WTC11 (cell line): ENCODE measurements at regions not wholly inside any gene's neighbourhood (a gene's known extent, or its start where the extent isn't known, plus 50 kb on each side); places are given as distances from the start of the nearest gene placed in this dataset.

ENCODE experiments used
- ATAC-seq: fragments of 200-7000 bp; cut with Tn5 transposase; 2 replicates; pipeline ENCODE4 v1.10.0; 2021; ENCODE audit warnings: mild to moderate bottlenecking, moderate library complexity
- CTCF ChIA-PET: fragments of 300-600 bp; sonication (Branson Sonifier 250); formaldehyde crosslinking; loops from one replicate; lab custom pipeline; 2021; ENCODE audit warnings: antibody characterized with exemption; lab: Charles Lee
- POLR2A ChIA-PET: fragments of 350-600 bp; sonication (Branson Sonifier 250); formaldehyde crosslinking; loops from one replicate; lab custom pipeline; 2021; ENCODE audit warnings: antibody characterized with exemption; lab: Charles Lee
- DNase-seq: peaks from one replicate; pipeline ENCODE4 v3.0.0; 2021; ENCODE audit warnings: low spot score
- H3K27ac Mint-ChIP-seq: 2 replicates; pipeline ENCODE4 v1.8.0; 2021; ENCODE audit warnings: mixed read lengths
- H3K27me3 Mint-ChIP-seq: 2 replicates; pipeline ENCODE4 v1.8.0; 2021; ENCODE audit warnings: low read depth, mild to moderate bottlenecking, moderate library complexity, mixed read lengths
- H3K36me3 Mint-ChIP-seq: 2 replicates; pipeline ENCODE4 v1.8.0; 2021; ENCODE audit warnings: mixed read lengths
- H3K4me1 Mint-ChIP-seq: 2 replicates; pipeline ENCODE4 v1.8.0; 2022; ENCODE audit warnings: mixed read lengths
- H3K4me3 Mint-ChIP-seq: 2 replicates; pipeline ENCODE4 v1.8.0; 2021; ENCODE audit warnings: mild to moderate bottlenecking, moderate library complexity, mixed read lengths
- H3K9me3 Mint-ChIP-seq: 2 replicates; pipeline ENCODE4 v1.8.0; 2021; ENCODE audit warnings: mixed read lengths
- NR2C2 ChIP-seq: sonication (generic); formaldehyde crosslinking; IDR thresholded peaks from 2 replicates; pipeline ENCODE4 v1.8.0; 2022; ENCODE audit warnings: mild to moderate bottlenecking, missing genetic modification reagents
- RELA ChIP-seq: sonication (generic); formaldehyde crosslinking; IDR thresholded peaks from 2 replicates; pipeline ENCODE4 v1.8.1; 2022; ENCODE audit warnings: missing genetic modification reagents, mild to moderate bottlenecking, borderline replicate concordance
- RORB ChIP-seq: fragments of 250-450 bp; sonication (Bioruptor Pico); IDR thresholded peaks from 2 replicates; pipeline ENCODE4 v1.9.0; 2021; ENCODE audit warnings: mild to moderate bottlenecking
- SMAD4 ChIP-seq: sonication (generic); formaldehyde crosslinking; IDR thresholded peaks from 2 replicates; pipeline ENCODE4 v1.8.0; 2022; ENCODE audit warnings: mild to moderate bottlenecking, missing genetic modification reagents
- TEAD1 ChIP-seq: sonication (generic); formaldehyde crosslinking; IDR thresholded peaks from 2 replicates; pipeline ENCODE4 v1.8.0; 2022; ENCODE audit warnings: mild to moderate bottlenecking, missing genetic modification reagents
- ZBTB21 ChIP-seq: sonication (generic); formaldehyde crosslinking; IDR thresholded peaks from 2 replicates; pipeline ENCODE4 v1.8.1; 2023; ENCODE audit warnings: mild to moderate bottlenecking, missing genetic modification reagents, borderline replicate concordance
- ZNF219 ChIP-seq: sonication (generic); formaldehyde crosslinking; IDR thresholded peaks from 2 replicates; pipeline ENCODE4 v1.8.0; 2023; ENCODE audit warnings: missing genetic modification reagents, mild to moderate bottlenecking, borderline replicate concordance
- ZNF232 ChIP-seq: sonication (generic); formaldehyde crosslinking; IDR thresholded peaks from 2 replicates; pipeline ENCODE4 v1.8.0; 2022; ENCODE audit warnings: mild to moderate bottlenecking, missing genetic modification reagents
- ZNF396 ChIP-seq: fragments of 250-450 bp; sonication (Bioruptor Pico); IDR thresholded peaks from 2 replicates; pipeline ENCODE4 v1.8.0; 2021; ENCODE audit warnings: mild to moderate bottlenecking, moderate library complexity, borderline replicate concordance
- TF ChIP-seq, protein P1 (sequence below): sonication (generic); formaldehyde crosslinking; conservative IDR thresholded peaks from 2 replicates; pipeline ENCODE4 v1.8.1; 2022; ENCODE audit warnings: mild to moderate bottlenecking, missing genetic modification reagents
- TF ChIP-seq, protein P2 (sequence below): sonication (generic); formaldehyde crosslinking; IDR thresholded peaks from 2 replicates; pipeline ENCODE4 v1.8.1; 2023; ENCODE audit warnings: mild to moderate bottlenecking, missing genetic modification reagents, moderate library complexity
- TF ChIP-seq, protein P3 (sequence below): sonication (generic); formaldehyde crosslinking; IDR thresholded peaks from 2 replicates; pipeline ENCODE4 v1.8.0; 2022; ENCODE audit warnings: missing genetic modification reagents
- TF ChIP-seq, protein P4 (sequence below): sonication (generic); formaldehyde crosslinking; IDR thresholded peaks from 2 replicates; pipeline ENCODE4 v1.8.1; 2023; ENCODE audit warnings: mild to moderate bottlenecking, missing genetic modification reagents, moderate library complexity
- TF ChIP-seq, protein P5 (sequence below): sonication (generic); formaldehyde crosslinking; conservative IDR thresholded peaks from 2 replicates; pipeline ENCODE4 v1.8.1; 2023; ENCODE audit warnings: mild to moderate bottlenecking, low read depth, missing genetic modification reagents, moderate library complexity
- TF ChIP-seq, protein P6 (sequence below): sonication (generic); formaldehyde crosslinking; IDR thresholded peaks from 2 replicates; pipeline ENCODE4 v1.8.0; 2022; ENCODE audit warnings: mild to moderate bottlenecking, missing genetic modification reagents
- TF ChIP-seq, protein P7 (sequence below): fragments of 250-450 bp; sonication (Bioruptor Pico); IDR thresholded peaks from 2 replicates; pipeline ENCODE4 v1.9.0; 2021; ENCODE audit warnings: moderate library complexity, mild to moderate bottlenecking, inconsistent platforms, borderline replicate concordance
- TF ChIP-seq, protein P8 (sequence below): sonication (generic); formaldehyde crosslinking; IDR thresholded peaks from 2 replicates; pipeline ENCODE4 v1.8.1; 2023; ENCODE audit warnings: mild to moderate bottlenecking, moderate library complexity, missing genetic modification reagents
- TF ChIP-seq, protein P9 (sequence below): sonication (generic); formaldehyde crosslinking; IDR thresholded peaks from 2 replicates; pipeline ENCODE4 v1.8.1; 2022; ENCODE audit warnings: mild to moderate bottlenecking, missing genetic modification reagents, moderate library complexity, borderline replicate concordance
- TF ChIP-seq, protein P10 (sequence below): sonication (generic); formaldehyde crosslinking; IDR thresholded peaks from 2 replicates; pipeline ENCODE4 v1.8.1; 2022; ENCODE audit warnings: mild to moderate bottlenecking, moderate library complexity, missing genetic modification reagents

DNA sequence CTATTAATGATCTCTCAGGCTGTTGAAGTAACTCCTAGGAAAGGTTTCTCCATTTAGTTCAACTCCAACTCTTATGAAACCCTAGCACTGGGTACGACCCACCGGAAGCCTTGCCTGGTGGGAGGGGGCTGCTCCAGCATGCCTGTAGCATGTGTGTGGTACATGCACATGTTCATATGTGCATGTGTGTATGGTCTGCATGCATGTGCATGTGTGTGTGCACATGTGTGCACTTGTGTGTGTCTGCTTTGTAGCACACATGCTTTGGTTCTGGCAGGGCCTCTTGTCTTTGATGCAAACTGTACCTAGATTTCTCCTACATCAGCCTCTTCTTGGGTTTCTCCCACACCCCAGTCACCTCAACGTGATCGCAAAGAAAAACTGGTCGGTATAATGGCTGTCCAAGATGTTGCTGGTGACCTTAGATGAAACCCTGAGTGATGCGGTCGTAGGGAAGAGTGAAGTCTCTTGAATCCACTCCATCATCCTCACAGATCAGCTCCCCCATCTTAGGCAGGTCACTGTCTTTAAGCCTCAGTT is 193.5 kb downstream of the MYLK4 start (continued):
- no peak for TF ChIP-seq RORB (CRISPR knock-in tag)
- no peak for TF ChIP-seq ZNF219 (CRISPR knock-in tag)
- no peak for TF ChIP-seq SMAD4 (CRISPR knock-in tag)
- TF ChIP-seq ZBTB21 = no peak
- TF ChIP-seq ZNF396 (CRISPR knock-in tag) = no peak
- TF ChIP-seq, protein P1, sequence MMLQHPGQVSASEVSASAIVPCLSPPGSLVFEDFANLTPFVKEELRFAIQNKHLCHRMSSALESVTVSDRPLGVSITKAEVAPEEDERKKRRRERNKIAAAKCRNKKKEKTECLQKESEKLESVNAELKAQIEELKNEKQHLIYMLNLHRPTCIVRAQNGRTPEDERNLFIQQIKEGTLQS = no peak
- TF ChIP-seq, protein P2, sequence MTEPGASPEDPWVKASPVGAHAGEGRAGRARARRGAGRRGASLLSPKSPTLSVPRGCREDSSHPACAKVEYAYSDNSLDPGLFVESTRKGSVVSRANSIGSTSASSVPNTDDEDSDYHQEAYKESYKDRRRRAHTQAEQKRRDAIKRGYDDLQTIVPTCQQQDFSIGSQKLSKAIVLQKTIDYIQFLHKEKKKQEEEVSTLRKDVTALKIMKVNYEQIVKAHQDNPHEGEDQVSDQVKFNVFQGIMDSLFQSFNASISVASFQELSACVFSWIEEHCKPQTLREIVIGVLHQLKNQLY (CRISPR knock-in tag) = no peak
- TF ChIP-seq, all 79 proteins: peak for 0

DNA sequence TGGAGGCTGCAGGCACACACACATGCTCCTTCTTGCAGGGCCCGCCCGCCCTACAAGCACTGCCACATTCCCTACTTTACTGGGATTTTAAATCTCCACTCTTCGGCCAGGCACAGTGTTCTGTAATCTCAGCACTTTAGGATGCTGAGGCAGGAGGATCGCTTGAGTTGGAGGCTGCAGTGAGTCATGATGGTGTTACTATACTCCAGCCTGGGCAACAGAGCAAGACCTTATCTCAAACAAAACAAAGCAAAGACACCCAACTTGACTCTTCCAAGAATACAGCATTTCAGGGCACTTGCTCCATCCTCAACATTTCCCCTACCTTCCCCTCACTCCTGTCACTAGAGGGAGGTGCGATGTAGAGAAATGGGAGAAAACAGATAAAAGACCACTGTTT is 194.0 kb downstream of the MYLK4 start:
- no peak overlapping the region for H3K27ac Mint-ChIP-seq
- H3K9me3 Mint-ChIP-seq = no peaks in the 10 kb centered on the region
- ChIA-PET POLR2A (no interaction called here), CTCF (no interaction called here)
- H3K36me3 Mint-ChIP-seq = no peaks in the 10 kb centered on the region
- no peak for ATAC-seq
- H3K4me3 Mint-ChIP-seq = no peak overlapping the region
- peaks cover 4% of the 10 kb centered on the region; the same call in 1 of the 2 replicates for H3K27me3 Mint-ChIP-seq
- peaks cover 9% of the 10 kb centered on the region for H3K4me1 Mint-ChIP-seq
- DNase-seq = no peak
- TF ChIP-seq ZNF232 (CRISPR knock-in tag) (no peak), RORB (CRISPR knock-in tag) (no peak), RELA (CRISPR knock-in tag) (no peak), TEAD1 (CRISPR knock-in tag) (no peak), NR2C2 (no peak)
- TF ChIP-seq, protein P3, sequence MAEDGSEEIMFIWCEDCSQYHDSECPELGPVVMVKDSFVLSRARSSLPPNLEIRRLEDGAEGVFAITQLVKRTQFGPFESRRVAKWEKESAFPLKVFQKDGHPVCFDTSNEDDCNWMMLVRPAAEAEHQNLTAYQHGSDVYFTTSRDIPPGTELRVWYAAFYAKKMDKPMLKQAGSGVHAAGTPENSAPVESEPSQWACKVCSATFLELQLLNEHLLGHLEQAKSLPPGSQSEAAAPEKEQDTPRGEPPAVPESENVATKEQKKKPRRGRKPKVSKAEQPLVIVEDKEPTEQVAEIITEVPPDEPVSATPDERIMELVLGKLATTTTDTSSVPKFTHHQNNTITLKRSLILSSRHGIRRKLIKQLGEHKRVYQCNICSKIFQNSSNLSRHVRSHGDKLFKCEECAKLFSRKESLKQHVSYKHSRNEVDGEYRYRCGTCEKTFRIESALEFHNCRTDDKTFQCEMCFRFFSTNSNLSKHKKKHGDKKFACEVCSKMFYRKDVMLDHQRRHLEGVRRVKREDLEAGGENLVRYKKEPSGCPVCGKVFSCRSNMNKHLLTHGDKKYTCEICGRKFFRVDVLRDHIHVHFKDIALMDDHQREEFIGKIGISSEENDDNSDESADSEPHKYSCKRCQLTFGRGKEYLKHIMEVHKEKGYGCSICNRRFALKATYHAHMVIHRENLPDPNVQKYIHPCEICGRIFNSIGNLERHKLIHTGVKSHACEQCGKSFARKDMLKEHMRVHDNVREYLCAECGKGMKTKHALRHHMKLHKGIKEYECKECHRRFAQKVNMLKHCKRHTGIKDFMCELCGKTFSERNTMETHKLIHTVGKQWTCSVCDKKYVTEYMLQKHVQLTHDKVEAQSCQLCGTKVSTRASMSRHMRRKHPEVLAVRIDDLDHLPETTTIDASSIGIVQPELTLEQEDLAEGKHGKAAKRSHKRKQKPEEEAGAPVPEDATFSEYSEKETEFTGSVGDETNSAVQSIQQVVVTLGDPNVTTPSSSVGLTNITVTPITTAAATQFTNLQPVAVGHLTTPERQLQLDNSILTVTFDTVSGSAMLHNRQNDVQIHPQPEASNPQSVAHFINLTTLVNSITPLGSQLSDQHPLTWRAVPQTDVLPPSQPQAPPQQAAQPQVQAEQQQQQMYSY = no peak
- TF ChIP-seq, protein P4, sequence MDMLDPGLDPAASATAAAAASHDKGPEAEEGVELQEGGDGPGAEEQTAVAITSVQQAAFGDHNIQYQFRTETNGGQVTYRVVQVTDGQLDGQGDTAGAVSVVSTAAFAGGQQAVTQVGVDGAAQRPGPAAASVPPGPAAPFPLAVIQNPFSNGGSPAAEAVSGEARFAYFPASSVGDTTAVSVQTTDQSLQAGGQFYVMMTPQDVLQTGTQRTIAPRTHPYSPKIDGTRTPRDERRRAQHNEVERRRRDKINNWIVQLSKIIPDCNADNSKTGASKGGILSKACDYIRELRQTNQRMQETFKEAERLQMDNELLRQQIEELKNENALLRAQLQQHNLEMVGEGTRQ (CRISPR knock-in tag) = no peak
- TF ChIP-seq, protein P5, sequence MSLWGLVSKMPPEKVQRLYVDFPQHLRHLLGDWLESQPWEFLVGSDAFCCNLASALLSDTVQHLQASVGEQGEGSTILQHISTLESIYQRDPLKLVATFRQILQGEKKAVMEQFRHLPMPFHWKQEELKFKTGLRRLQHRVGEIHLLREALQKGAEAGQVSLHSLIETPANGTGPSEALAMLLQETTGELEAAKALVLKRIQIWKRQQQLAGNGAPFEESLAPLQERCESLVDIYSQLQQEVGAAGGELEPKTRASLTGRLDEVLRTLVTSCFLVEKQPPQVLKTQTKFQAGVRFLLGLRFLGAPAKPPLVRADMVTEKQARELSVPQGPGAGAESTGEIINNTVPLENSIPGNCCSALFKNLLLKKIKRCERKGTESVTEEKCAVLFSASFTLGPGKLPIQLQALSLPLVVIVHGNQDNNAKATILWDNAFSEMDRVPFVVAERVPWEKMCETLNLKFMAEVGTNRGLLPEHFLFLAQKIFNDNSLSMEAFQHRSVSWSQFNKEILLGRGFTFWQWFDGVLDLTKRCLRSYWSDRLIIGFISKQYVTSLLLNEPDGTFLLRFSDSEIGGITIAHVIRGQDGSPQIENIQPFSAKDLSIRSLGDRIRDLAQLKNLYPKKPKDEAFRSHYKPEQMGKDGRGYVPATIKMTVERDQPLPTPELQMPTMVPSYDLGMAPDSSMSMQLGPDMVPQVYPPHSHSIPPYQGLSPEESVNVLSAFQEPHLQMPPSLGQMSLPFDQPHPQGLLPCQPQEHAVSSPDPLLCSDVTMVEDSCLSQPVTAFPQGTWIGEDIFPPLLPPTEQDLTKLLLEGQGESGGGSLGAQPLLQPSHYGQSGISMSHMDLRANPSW (CRISPR knock-in tag) = no peak
- TF ChIP-seq, protein P6, sequence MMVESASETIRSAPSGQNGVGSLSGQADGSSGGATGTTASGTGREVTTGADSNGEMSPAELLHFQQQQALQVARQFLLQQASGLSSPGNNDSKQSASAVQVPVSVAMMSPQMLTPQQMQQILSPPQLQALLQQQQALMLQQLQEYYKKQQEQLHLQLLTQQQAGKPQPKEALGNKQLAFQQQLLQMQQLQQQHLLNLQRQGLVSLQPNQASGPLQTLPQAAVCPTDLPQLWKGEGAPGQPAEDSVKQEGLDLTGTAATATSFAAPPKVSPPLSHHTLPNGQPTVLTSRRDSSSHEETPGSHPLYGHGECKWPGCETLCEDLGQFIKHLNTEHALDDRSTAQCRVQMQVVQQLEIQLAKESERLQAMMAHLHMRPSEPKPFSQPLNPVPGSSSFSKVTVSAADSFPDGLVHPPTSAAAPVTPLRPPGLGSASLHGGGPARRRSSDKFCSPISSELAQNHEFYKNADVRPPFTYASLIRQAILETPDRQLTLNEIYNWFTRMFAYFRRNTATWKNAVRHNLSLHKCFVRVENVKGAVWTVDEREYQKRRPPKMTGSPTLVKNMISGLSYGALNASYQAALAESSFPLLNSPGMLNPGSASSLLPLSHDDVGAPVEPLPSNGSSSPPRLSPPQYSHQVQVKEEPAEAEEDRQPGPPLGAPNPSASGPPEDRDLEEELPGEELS (CRISPR knock-in tag) = no peak
- TF ChIP-seq, protein P2 (CRISPR knock-in tag) = no peak
- TF ChIP-seq, protein P7, sequence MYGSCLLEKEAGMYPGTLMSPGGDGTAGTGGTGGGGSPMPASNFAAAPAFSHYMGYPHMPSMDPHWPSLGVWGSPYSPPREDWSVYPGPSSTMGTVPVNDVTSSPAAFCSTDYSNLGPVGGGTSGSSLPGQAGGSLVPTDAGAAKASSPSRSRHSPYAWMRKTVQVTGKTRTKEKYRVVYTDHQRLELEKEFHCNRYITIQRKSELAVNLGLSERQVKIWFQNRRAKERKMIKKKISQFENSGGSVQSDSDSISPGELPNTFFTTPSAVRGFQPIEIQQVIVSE (CRISPR knock-in tag) = no peak
- TF ChIP-seq, protein P8, sequence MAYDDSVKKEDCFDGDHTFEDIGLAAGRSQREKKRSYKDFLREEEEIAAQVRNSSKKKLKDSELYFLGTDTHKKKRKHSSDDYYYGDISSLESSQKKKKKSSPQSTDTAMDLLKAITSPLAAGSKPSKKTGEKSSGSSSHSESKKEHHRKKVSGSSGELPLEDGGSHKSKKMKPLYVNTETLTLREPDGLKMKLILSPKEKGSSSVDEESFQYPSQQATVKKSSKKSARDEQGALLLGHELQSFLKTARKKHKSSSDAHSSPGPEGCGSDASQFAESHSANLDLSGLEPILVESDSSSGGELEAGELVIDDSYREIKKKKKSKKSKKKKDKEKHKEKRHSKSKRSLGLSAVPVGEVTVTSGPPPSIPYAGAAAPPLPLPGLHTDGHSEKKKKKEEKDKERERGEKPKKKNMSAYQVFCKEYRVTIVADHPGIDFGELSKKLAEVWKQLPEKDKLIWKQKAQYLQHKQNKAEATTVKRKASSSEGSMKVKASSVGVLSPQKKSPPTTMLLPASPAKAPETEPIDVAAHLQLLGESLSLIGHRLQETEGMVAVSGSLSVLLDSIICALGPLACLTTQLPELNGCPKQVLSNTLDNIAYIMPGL = no peak
- TF ChIP-seq, protein P9, sequence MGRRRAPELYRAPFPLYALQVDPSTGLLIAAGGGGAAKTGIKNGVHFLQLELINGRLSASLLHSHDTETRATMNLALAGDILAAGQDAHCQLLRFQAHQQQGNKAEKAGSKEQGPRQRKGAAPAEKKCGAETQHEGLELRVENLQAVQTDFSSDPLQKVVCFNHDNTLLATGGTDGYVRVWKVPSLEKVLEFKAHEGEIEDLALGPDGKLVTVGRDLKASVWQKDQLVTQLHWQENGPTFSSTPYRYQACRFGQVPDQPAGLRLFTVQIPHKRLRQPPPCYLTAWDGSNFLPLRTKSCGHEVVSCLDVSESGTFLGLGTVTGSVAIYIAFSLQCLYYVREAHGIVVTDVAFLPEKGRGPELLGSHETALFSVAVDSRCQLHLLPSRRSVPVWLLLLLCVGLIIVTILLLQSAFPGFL = no peak
- TF ChIP-seq, protein P10, sequence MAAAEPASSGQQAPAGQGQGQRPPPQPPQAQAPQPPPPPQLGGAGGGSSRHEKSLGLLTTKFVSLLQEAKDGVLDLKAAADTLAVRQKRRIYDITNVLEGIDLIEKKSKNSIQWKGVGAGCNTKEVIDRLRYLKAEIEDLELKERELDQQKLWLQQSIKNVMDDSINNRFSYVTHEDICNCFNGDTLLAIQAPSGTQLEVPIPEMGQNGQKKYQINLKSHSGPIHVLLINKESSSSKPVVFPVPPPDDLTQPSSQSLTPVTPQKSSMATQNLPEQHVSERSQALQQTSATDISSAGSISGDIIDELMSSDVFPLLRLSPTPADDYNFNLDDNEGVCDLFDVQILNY (CRISPR knock-in tag) = no peak
